ELF-1 (cell line): ENCODE measurements at regions not wholly inside any gene's neighbourhood (a gene's known extent, or its start where the extent isn't known, plus 50 kb on each side); places are given as distances from the start of the nearest gene placed in this dataset.

ENCODE experiments used
- DNase-seq: peaks from one replicate; pipeline ENCODE4 v3.0.0-alpha.2; 2016; ENCODE audit warnings: low read depth, low spot score

GRCh38 chr4:74642006-74642405 lies 152.3 kb downstream of the BTC start:
- DNase-seq = no peak

DNA sequence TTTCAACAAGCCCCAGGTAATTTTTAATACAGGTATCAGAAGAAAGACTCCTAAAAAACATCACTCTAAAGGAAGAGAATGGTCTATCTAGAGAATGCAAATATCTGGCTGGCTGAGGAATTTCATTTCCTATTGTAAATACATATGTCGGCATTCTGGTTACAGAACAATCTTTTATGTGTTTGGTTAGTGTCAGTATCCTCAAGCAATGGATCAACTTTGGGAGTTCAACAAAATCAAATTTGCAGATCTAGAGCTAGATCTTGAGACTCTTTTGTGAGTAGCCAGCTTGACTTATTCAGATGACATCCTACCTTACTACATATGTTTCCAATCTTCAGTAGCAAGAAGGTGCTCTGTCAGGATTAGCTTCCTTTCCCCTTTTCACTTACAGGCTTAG lies 145.1 kb downstream of the BTC start:
- no peak for DNase-seq

DNA sequence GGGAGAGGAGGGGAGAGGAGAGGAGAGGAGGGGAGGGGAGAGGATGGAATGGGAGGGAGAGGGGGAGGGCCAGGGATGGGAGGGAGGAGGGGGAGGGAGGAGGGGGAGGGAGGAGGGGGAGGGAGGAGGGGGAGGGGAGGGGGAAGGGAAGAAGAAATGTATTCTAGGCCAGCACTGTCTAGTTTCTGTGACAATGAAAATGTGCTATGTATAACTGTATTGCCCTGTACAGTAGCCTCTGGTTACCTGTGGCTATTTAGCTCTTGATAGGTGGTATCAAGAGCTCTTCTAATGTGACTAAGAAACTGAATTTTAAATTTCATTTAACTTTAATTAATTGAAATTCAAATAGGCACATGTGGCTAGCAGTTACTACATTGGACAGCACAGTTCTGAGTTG lies 143.1 kb downstream of the BTC start:
- DNase-seq = no peak

DNA sequence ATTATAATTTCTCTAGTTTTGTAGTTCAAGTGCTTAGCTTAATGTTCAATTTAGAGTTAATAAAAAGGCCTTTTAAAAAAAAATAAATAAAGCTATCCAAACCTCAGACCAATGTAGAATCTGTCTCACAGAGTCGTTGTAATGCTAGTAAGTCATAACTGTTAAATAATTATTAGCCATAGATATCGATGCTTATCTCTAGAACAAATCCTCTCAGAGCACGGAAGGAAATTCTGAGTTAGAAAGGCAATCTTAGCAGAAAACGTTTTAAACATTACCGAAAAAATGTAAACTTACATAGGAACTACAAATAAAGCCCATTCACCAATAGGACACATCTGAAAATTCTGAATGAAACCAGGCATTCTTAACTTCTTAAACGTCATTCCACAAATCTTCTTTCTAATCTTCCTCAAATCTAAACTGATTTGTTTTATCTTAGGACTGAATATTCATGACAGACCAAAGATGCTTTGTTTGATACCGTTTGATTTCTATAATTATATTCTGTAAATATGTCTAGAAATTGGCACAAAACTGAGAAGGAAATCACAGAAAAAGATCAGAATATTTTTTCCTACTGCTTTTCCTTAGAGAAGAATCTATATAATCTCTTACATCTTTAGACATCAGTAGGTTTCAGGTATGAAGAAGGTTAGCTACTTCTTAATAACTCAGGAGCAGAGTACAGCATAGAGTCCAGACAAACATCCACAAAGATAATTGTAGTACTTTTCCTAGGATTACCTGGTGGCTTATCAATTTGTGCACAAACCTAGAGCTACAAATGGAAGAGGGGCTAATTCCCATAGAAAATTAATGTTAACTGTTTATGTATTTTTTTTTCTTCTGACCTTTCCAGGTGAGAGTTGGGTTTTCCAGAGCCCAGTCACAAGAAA lies 140.7 kb downstream of the BTC start:
- no peak for DNase-seq

DNA sequence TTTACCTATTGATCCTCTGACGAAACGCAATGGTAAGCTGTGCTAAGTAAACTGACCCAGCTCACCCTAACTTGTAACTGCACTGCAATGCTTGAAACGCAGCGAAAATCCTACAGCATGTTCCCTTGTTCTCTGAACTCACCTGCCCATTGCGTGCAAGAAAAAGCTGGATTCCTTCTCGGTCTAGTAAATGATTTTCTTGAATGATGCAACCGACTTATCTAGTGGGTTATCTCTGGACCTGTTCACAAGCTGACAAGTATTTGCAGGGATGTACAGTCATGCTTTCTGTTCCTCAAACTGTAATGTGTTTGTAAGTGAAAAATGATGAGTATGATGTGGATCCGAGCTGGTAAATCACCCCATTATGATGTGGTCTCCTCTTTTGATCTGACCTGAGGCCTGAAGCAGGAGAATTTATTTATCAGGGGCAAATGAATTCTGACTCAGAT lies 140.1 kb downstream of the BTC start:
- no peak for DNase-seq

- no peak for DNase-seq
Measured at GRCh38 chr4:74656596-74656995, 137.7 kb downstream of the BTC start.

DNA sequence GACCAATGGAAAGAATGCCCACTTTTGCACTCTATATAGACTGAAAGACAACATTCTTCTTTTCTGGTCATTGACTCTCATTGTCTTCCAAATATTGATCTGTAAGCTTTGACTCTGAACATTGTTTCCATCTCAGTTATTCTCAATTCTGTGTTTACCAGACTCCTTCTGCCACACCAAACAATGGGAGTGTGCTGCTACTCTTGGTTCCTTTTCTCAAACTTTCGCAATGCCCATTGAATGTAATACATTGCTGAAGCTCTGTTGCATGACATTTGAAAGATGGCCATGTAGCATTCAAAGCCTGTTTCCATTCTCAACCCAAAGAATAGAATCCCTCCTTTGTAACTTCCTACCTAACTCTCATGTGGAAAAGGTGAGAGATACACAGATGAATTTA lies 136.2 kb downstream of the BTC start:
- DNase-seq = no peak

GRCh38 chr4:74659576-74660411 lies 134.5 kb downstream of the BTC start:
- peak; percentile 1 for DNase-seq

GRCh38 chr4:74660866-74661265 lies 133.5 kb downstream of the BTC start:
- no peak for DNase-seq

DNA sequence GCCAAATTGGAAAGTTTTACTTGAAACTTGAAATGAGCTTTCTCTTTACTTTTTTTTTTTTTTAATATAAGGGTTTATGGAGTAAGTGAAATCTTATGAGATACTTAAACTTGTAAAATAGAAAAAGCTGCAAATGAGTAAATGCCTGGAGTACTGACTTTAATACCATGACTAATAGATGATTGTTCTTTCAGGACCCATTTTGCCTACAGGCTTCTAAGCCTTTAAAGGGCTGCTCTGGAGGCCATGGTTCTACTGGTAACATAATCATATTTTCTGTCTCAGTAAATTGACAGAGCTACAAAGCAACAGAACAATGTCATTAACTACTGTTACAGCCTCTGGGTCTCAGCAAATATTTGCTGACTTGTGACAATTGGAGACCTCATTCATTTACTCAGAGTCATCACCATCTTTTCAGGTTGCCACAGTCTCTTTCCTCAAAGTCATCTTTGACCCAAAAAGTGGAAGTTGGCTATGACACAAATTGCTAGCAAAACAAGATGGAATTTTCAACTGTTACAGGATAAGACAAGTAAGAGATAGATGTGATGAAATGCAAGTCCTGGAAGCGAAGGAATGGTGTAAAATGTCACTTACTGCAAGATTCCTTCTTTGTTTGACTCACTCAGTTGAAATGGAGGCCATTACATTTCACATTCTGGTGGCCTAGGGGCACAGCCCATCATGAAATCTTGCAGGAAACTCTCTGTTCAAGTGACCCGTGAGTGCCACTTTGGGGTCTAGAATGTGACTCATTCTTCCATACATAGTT lies 132.7 kb downstream of the BTC start:
- no peak for DNase-seq

- no peak for DNase-seq
Measured at GRCh38 chr4:74663631-74664030, 130.7 kb downstream of the BTC start.

GRCh38 chr4:74665346-74665745 lies 129.0 kb downstream of the BTC start:
- DNase-seq = no peak

DNA sequence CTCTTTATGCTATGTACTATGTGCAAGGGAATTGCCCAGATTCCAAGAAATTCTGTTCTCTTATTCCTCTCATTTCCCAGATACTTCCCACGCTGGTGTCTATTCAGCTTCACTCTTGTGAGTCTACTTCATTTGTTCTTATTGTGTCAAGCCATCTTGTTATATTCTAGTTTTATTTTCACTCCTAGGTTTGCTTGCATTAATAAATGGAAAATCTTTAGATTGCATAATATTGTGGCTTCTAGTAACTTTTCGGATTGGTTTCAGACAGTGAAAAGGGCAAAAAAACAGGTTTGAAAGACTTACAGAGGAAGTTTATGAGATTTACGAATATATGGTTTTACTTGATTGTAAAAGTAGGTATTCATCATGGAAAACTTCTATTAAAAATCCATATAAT lies 128.4 kb downstream of the BTC start:
- no peak for DNase-seq

- no peak for DNase-seq
Measured at GRCh38 chr4:74667438-74667837, 126.9 kb downstream of the BTC start.

- DNase-seq = no peak
Measured at GRCh38 chr4:74667944-74668343, 126.4 kb downstream of the BTC start.

DNA sequence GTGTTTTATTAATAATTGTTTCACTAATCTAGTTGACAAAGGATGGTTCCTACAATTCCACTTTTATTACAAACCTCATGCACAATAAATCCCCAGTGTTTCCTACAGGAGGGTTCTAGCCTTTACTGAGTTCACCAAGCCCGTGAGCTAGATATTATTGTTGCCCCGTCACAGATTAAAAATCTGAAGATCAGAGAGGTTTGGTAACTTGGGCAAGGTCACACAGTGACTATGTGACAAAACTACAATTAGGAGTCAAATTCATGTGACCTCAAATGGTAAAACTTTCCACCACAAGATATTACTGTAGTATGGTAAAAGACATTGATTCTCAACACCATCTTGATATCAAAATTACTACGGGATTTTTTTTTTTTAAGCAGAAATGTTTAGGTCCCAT lies 124.6 kb downstream of the BTC start:
- DNase-seq = no peak

- no peak for DNase-seq
Measured at GRCh38 chr4:74670583-74670982, 123.7 kb downstream of the BTC start.

DNA sequence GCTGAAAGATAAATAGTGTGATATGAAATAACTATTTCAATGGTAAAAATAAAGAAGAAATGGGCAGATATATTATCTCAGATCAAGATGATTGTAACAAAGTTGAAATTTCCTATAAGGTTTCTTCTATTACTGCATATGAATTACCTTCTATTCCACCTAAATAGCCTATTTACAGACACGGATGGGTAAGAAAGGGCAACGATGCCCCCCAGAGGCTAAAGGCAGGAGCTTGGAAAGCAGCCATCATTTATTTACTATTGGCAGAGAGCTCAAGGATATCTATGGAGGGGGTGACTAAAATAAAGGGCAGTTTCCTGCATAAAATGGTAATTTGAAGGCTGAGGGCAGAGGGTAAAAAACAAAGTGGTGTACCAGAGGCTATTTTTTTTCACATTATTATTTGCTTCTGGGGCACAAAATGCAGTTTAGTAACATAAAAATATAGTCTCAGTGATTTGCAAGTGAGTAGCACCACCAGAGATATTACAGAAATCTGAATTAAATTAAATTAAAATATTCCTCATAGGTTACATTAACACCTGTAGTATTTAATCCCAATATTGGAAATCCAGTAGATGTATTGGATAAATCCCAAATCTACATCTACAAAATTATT lies 123.1 kb downstream of the BTC start:
- peak; percentile 26 for DNase-seq

DNA sequence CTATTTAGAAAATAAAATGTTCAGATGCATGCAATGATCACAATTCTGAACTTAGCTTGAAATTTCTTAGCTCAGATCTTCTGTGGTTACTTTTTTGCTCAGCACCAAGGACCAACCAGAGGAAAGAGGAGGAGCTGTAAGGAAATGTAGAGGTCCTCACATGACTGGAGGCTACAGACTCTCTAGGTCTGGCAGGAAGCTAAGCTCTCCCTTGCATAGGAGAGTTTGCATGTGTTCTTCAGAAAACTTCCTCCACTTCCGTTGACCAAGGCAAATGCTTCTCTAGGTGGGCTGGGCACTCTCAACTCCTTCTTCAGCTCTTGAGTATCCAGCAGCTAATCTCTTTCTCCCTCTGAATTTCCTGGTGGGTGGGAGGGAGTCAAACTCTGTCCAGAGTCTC lies 119.6 kb downstream of the BTC start:
- DNase-seq = no peak

DNA sequence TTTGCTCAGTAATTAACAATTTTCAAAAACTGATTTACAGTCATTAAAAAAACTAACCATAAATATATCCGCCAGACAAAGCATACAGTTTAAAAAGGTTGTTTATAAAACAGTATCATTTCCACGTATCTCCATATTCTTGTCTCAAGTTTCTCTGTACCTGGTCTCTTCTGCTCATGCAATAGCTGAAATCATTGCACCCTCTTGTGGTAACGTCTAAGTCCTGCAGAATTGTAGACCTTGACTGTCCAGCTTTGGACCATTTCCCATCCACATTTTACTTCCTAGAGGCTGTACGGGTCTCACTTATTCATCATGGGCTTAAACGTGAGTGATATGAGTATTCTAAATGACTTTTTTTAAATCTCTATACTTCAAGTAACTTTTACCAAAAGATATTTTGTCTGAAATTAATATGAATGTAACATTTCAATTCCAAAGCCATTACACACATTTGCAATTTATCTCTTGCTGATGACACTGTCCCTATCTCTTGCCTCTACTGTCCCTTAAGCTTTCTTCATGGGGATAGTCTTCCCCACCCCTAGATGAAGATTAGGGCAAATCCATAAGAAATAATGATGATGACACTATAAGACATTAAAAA lies 118.5 kb downstream of the BTC start:
- DNase-seq = no peak
